ENCODE measurements at regions not wholly inside any gene's neighbourhood (a gene's known extent, or its start where the extent isn't known, plus 50 kb on each side); places are given as distances from the start of the nearest gene placed in this dataset.

GRCh38 chr10:4294996-4295792, 510.2 kb upstream of the KLF6 start:
- no peaks in the 10 kb centered on the region for H3K36me3 ChIP-seq (ENCODE audit: control insufficient read depth, insufficient read depth, low read length)
- ATAC-seq (no peak), DNase-seq (ENCODE audit: low read depth, low spot score) (no peak)
- in situ Hi-C loops (cut with HindIII; ENCODE audit: low pct_unique_long_range_greater_than_20kb, low sequenced_read_pairs) = no loop called here
- BruUV-seq (replicated peaks) = no TSS peak
- ChIA-PET CTCF (no interaction called here), POLR2A (no interaction called here)
- TF ChIP-seq, protein P1, sequence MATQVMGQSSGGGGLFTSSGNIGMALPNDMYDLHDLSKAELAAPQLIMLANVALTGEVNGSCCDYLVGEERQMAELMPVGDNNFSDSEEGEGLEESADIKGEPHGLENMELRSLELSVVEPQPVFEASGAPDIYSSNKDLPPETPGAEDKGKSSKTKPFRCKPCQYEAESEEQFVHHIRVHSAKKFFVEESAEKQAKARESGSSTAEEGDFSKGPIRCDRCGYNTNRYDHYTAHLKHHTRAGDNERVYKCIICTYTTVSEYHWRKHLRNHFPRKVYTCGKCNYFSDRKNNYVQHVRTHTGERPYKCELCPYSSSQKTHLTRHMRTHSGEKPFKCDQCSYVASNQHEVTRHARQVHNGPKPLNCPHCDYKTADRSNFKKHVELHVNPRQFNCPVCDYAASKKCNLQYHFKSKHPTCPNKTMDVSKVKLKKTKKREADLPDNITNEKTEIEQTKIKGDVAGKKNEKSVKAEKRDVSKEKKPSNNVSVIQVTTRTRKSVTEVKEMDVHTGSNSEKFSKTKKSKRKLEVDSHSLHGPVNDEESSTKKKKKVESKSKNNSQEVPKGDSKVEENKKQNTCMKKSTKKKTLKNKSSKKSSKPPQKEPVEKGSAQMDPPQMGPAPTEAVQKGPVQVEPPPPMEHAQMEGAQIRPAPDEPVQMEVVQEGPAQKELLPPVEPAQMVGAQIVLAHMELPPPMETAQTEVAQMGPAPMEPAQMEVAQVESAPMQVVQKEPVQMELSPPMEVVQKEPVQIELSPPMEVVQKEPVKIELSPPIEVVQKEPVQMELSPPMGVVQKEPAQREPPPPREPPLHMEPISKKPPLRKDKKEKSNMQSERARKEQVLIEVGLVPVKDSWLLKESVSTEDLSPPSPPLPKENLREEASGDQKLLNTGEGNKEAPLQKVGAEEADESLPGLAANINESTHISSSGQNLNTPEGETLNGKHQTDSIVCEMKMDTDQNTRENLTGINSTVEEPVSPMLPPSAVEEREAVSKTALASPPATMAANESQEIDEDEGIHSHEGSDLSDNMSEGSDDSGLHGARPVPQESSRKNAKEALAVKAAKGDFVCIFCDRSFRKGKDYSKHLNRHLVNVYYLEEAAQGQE (IDR thresholded peaks at IDR 0.05; ENCODE audit: insufficient read depth in 1 of 2, low read depth in 2 of 2, low read length in 1 of 2) = no peak
- TF ChIP-seq CTCF (IDR thresholded peaks at IDR 0.05) (no peak), TCF7L2 (IDR thresholded peaks at IDR 0.05; ENCODE audit: low read depth, low read length) (no peak), POLR2AphosphoS5 (IDR thresholded peaks at IDR 0.05; ENCODE audit: low read depth, low read length) (no peak), SIN3A (IDR thresholded peaks at IDR 0.05; ENCODE audit: borderline replicate concordance, insufficient read depth, low read depth, low read length) (no peak)
- H3K4me1 ChIP-seq (ENCODE audit: control insufficient read depth, insufficient read depth, low read length) = no peaks in the 10 kb centered on the region
- H3K4me3 ChIP-seq (ENCODE audit: low read depth in 2 of 2, low read length in 2 of 2) = no peak overlapping the region
- H3K27me3 ChIP-seq (ENCODE audit: control insufficient read depth, insufficient read depth, low read length) = no peaks in the 10 kb centered on the region
- H3K9me3 ChIP-seq (ENCODE audit: control insufficient read depth, insufficient read depth, low read depth, low read length) = no peaks in the 10 kb centered on the region
- intact Hi-C loops (cut with micrococcal nuclease; ENCODE audit: unreplicated experiment) = no loop called here
- peak overlapping the region; percentile 51; the same call in 1 of the 2 replicates for H3K27ac ChIP-seq (ENCODE audit: low read length)

DNA sequence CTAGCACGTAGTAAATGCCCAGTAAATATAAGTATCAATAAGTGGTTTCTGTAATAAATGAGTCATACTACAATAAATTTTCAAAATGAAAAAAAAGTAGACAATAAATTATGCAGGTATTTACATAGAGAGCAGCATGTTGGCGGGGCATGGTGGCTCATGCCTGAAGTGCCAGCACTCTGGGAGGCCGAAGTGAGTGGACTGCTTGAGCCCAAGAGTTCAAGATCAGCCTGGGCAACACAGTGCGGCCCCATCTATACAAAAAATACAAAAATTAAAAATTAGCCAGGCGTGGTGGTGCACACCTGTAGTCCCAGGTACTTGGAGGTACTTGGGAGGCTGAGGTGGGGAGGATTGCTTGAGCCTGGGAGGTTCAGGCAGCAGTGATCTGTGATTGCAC, 509.3 kb upstream of the KLF6 start:
- no peak overlapping the region for H3K4me3 ChIP-seq (ENCODE audit: low read depth in 2 of 2, low read length in 2 of 2)
- H3K9me3 ChIP-seq (ENCODE audit: control insufficient read depth, insufficient read depth, low read depth, low read length) = no peaks in the 10 kb centered on the region
- H3K36me3 ChIP-seq (ENCODE audit: control insufficient read depth, insufficient read depth, low read length) = no peaks in the 10 kb centered on the region
- POLR2A ChIA-PET = no interaction called here
- H3K27me3 ChIP-seq (ENCODE audit: control insufficient read depth, insufficient read depth, low read length) = no peaks in the 10 kb centered on the region
- intact Hi-C loops (cut with micrococcal nuclease; ENCODE audit: unreplicated experiment) (no loop called here), in situ Hi-C loops (cut with HindIII; ENCODE audit: low pct_unique_long_range_greater_than_20kb, low sequenced_read_pairs) (no loop called here)
- CTCF ChIA-PET = no interaction called here
- ATAC-seq = no peak
- no peak for DNase-seq (ENCODE audit: low read depth, low spot score)
- TF ChIP-seq, protein P1 (IDR thresholded peaks at IDR 0.05; ENCODE audit: insufficient read depth in 1 of 2, low read depth in 2 of 2, low read length in 1 of 2) = no peak
- TF ChIP-seq SIN3A (IDR thresholded peaks at IDR 0.05; ENCODE audit: borderline replicate concordance, insufficient read depth, low read depth, low read length) (no peak), POLR2AphosphoS5 (IDR thresholded peaks at IDR 0.05; ENCODE audit: low read depth, low read length) (no peak), CTCF (IDR thresholded peaks at IDR 0.05) (no peak)
- peak overlapping the region; percentile 51; the same call in 1 of the 2 replicates for H3K27ac ChIP-seq (ENCODE audit: low read length)
- no TSS peak for BruUV-seq (replicated peaks)
- no peaks in the 10 kb centered on the region for H3K4me1 ChIP-seq (ENCODE audit: control insufficient read depth, insufficient read depth, low read length)

Data from Panc1 (cell line).